DND-41 (cell line): ENCODE measurements at regions not wholly inside any gene's neighbourhood (a gene's known extent, or its start where the extent isn't known, plus 50 kb on each side); places are given as distances from the start of the nearest gene placed in this dataset.

ENCODE experiments used
- ATAC-seq: fragments of 200-7000 bp; cut with Tn5 transposase; 3 replicates; pipeline ENCODE4 v1.9.1; 2021; ENCODE audit warnings: low read depth; ENCODE audit not compliant: insufficient read depth
- DNase-seq: peaks from one replicate; pipeline ENCODE4 v3.0.0-alpha.2; 2020
- H2AFZ ChIP-seq: 2 replicates; pipeline ENCODE4 v1.6.0; 2012; ENCODE audit warnings: low read depth, low read length
- H3K27ac ChIP-seq: 2 replicates; pipeline ENCODE4 v1.5.1; 2012; ENCODE audit warnings: low read length, inconsistent platforms
- H3K27me3 ChIP-seq: fragments of 200-600 bp; sonication (generic); 2 replicates; pipeline ENCODE4 v1.6.0; 2012; ENCODE audit warnings: low read length, mild to moderate bottlenecking, inconsistent platforms; ENCODE audit not compliant: insufficient read depth, poor library complexity
- H3K36me3 ChIP-seq: 2 replicates; pipeline ENCODE4 v1.5.1; 2012; ENCODE audit warnings: low read length, inconsistent platforms; ENCODE audit not compliant: insufficient read depth
- H3K4me1 ChIP-seq: 2 replicates; pipeline ENCODE4 v1.5.1; 2012; ENCODE audit warnings: mild to moderate bottlenecking, low read length; ENCODE audit not compliant: insufficient read depth
- H3K4me2 ChIP-seq: 2 replicates; pipeline ENCODE4 v1.6.0; 2012; ENCODE audit warnings: mild to moderate bottlenecking, moderate library complexity, low read length, inconsistent platforms; ENCODE audit not compliant: insufficient read depth
- H3K4me3 ChIP-seq, 2 experiments: fragments of 200-600 bp in 1 of 2; shearing (Covaris generic) in 1 of 2; 2 replicates each; pipeline ENCODE4 v1.5.1; 2012 to 2016; ENCODE audit warnings: inconsistent platforms in 2 of 2, low read length in 2 of 2, mild to moderate bottlenecking in 2 of 2, low read depth in 1 of 2, moderate library complexity in 1 of 2
- H3K79me2 ChIP-seq: 2 replicates; pipeline ENCODE4 v1.6.0; 2012; ENCODE audit warnings: low read length, inconsistent platforms; ENCODE audit not compliant: insufficient read depth
- H3K9ac ChIP-seq: 2 replicates; pipeline ENCODE4 v1.6.0; 2012; ENCODE audit warnings: low read depth, mild to moderate bottlenecking, inconsistent platforms, low read length, moderate library complexity
- H3K9me3 ChIP-seq: 2 replicates; pipeline ENCODE4 v1.5.1; 2012; ENCODE audit warnings: low read length, moderate library complexity, mild to moderate bottlenecking, inconsistent platforms; ENCODE audit not compliant: insufficient read depth, severe bottlenecking
- H4K20me1 ChIP-seq: 2 replicates; pipeline ENCODE4 v1.6.0; 2012; ENCODE audit warnings: low read length; ENCODE audit not compliant: insufficient read depth
- CTCF ChIP-seq: IDR thresholded peaks from 2 replicates; pipeline ENCODE4 v1.5.1; 2012; ENCODE audit warnings: borderline replicate concordance, low read length, moderate library complexity, mild to moderate bottlenecking; ENCODE audit not compliant: poor library complexity, severe bottlenecking; ENCODE audit errors: extremely low read depth
- EZH2 ChIP-seq: IDR thresholded peaks from 3 replicates; pipeline ENCODE4 v1.6.1; 2012; ENCODE audit warnings: borderline replicate concordance, low read depth, mild to moderate bottlenecking, moderate library complexity, low read length, inconsistent platforms; ENCODE audit not compliant: severe bottlenecking

- Histone ChIP-seq H3K4me2 (no peak overlapping the region), H4K20me1 (no peaks in the 10 kb centered on the region), H3K4me1 (no peaks in the 10 kb centered on the region), H3K4me3 (no peak overlapping the region), H3K9me3 (no peaks in the 10 kb centered on the region), H3K79me2 (no peaks in the 10 kb centered on the region), H3K27ac (no peak overlapping the region), H2AFZ (no peak overlapping the region), H3K27me3 (no peaks in the 10 kb centered on the region), H3K36me3 (no peaks in the 10 kb centered on the region), H3K9ac (no peak overlapping the region)
- ATAC-seq = no peak
- DNase-seq = no peak
- no peak for TF ChIP-seq CTCF
- TF ChIP-seq EZH2 = no peak
These were observed 287.9 kb upstream of the DEFB112 start for GRCh38 chr6:50337532-50338122.

GRCh38 chr6:50353603-50354002 lies 303.9 kb upstream of the DEFB112 start:
- Histone ChIP-seq H3K27ac (no peak overlapping the region), H3K4me2 (no peak overlapping the region), H4K20me1 (no peaks in the 10 kb centered on the region), H3K36me3 (no peaks in the 10 kb centered on the region), H3K9ac (no peak overlapping the region), H3K4me1 (no peaks in the 10 kb centered on the region), H3K27me3 (no peaks in the 10 kb centered on the region), H3K4me3 (no peak overlapping the region), H3K79me2 (no peaks in the 10 kb centered on the region), H3K9me3 (no peaks in the 10 kb centered on the region), H2AFZ (no peak overlapping the region)
- TF ChIP-seq CTCF (no peak), EZH2 (no peak)
- no peak for DNase-seq
- no peak for ATAC-seq

GRCh38 chr6:50358113-50358512 lies 308.4 kb upstream of the DEFB112 start:
- no peak for TF ChIP-seq CTCF
- TF ChIP-seq EZH2 = no peak
- Histone ChIP-seq H3K27ac (no peak overlapping the region), H3K27me3 (no peaks in the 10 kb centered on the region), H3K36me3 (no peaks in the 10 kb centered on the region), H3K4me3 (no peak overlapping the region), H3K9ac (no peak overlapping the region), H3K79me2 (no peaks in the 10 kb centered on the region), H3K4me2 (no peak overlapping the region), H3K4me1 (no peaks in the 10 kb centered on the region), H3K9me3 (no peaks in the 10 kb centered on the region), H2AFZ (no peak overlapping the region), H4K20me1 (no peaks in the 10 kb centered on the region)
- ATAC-seq = no peak
- no peak for DNase-seq
